GM18873 (cell line): ENCODE measurements at regions not wholly inside any gene's neighbourhood (a gene's known extent, or its start where the extent isn't known, plus 50 kb on each side); places are given as distances from the start of the nearest gene placed in this dataset.
"Not testable (repeated sequence)": the region's sequence is repeated elsewhere in the genome, so short reads cannot be mapped to it uniquely, and the experiment has no call there.

Experiments
- ATAC-seq: cut with Tn5 transposase; IDR thresholded peaks from one replicate; pipeline ENCODE4 v1.9.1; 2021; ENCODE audit warnings: mild to moderate bottlenecking, moderate library complexity, moderate number of reproducible peaks; ENCODE audit not compliant: unreplicated experiment, low FRiP score

DNA sequence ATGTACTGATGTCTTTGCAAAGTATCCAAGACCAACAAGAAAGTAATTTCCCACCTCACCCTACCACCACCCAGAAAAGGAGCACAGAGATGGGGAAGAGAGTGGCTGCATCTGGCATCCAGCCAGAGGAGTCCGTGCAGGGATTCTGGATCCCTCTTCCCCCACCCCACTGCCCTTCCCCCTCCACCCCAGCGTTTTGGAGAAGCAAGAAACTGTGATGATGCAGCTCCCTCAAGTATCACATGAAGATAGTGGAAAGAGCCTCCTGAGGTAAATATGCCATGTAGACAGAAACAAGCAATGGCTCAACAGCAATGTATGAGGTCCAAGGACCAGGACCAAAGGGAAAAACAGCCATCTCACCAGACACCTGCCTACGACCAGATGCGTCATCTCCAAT, 153.8 kb downstream of the DEPDC1B start:
- no peak for ATAC-seq

DNA sequence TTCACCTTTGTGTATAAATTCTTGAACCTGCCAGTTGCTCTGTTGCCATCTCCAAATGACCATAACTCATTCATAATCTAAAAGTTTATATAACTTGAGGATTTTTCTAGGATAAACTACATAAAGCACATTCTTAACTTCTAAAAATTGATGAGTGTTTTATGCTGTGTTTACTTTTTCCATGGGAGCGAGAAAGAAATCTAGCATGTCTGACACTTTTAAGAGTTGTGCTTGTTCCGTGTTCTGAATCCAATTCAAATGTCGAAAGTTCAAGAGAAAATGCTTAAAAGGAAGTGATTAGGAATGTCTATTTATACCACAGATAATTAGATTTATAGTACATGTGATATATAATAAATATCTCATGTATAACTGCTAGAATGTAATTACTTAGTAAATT, 154.4 kb downstream of the DEPDC1B start:
- ATAC-seq: no peak

DNA sequence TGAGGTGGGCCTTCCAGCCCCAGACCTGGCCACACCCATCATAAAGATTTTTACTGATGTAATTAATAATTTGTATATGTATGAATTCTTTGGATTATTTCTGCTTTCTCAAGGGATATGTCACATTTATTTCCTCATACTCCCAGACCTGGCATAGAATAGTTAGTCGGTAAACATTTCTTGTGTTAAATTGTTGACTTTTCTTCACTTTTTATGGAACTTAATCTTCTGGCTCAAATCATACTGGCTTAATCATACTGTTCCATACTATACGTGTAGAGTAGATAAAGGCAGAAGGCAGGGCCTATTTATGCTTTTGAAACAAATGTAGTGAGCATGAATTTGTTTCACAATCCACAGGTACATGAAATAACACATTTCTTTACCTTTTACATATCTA, 155.8 kb downstream of the DEPDC1B start:
- ATAC-seq: no peak

DNA sequence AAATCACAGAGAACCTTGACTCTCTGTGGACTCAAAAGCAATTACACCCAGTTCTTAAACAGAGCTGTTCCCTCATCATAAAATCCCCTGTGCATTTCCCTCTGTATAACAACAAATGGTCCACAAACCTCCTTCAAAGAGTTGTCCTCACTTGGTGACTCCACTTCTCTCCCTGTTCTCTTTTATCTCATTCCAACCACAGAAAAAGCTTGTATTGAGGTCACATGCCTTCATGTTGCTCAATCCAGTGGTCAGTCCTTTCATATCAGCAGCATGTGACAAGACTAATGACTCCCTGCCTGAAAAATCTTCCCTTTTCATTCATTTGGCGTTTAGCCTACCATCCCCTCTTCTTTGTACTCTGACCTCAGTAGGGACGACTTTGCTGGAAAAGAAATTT, 158.0 kb downstream of the DEPDC1B start:
- no peak for ATAC-seq

DNA sequence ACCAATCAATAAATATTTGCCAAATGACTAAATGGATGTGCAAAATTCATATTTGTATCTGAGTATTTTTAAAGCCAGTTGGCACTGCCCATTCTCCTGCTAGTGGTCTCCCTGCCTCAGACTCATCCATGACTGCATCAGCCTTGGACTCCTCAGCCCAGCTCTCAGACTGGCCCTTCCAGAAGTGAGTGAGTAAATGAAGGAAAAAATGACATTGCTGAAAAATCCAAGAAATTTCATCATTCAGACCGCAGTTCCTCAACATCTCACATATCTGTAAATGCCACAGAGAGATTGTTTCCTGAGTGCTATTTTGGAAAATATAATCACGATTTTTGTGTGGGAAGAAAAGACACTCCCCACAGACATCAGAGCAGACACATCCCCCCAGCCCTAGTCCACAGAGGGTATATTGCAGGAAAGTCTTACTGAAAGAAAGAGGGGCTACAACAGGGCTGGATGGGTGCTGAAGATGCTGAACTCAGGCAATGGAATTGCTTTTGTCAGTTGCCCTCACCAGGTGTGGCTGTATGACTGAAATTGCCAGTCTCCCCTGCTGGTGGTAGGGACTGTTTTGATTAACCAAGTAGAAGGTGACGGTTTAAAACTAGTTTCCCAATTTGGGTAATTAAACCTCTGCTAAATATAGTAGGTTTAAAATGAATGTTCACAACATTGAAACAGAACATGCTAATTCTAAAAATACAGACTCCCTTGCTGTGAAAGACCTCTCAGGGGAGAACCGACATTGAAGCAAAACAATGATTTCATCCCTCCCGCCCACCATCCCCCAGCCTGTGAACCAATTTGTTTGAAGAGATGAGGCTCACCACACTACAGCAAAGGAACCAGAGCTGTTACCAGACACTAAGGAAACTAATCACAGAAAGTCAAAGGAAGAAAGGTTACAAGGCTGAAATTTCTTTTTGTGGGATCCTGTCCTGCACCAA, 158.8 kb downstream of the DEPDC1B start:
- ATAC-seq: peak; percentile 94

DNA sequence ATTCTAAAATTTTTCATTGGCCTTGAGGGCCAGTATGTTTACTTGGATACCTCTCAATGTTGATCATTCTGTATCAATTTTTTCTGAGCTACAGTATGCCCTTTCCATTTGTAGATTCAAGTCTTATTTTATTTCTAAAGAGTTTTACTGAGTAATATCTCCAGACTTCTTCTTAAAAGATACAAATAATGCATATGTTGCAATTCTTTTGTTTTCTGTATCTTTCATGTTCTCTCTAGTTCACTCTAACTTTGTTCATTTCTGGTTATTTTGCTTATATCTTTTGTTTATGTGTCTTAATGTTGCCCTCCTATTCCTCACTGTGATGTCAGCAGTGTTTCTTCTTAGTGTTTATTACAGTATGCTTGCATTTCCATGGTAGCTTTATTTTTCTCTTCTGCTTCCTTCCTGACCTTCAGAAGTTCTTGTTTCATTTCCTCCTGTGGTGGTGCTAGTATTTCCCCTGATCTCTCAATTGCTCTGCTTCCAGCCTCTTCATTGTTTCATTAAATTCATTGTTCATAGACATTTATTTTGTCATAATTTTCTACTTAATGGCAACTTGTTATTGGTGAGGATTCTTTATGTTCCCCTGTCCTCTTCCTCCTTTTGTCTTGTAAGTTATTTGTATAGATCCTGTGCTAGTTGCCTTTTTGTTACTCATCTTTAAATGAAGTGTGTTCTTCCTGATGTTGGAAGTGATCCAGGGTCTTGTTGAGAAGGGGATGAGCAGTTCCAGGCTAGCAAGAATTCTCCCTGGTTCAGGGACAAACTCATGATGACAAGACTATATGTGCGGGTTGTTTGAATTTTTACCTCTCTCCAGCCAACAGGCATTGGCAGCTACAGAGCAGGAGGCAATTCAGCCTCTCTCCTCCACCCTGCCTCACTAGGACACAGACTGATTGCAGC, 160.8 kb downstream of the DEPDC1B start:
- no peak for ATAC-seq

DNA sequence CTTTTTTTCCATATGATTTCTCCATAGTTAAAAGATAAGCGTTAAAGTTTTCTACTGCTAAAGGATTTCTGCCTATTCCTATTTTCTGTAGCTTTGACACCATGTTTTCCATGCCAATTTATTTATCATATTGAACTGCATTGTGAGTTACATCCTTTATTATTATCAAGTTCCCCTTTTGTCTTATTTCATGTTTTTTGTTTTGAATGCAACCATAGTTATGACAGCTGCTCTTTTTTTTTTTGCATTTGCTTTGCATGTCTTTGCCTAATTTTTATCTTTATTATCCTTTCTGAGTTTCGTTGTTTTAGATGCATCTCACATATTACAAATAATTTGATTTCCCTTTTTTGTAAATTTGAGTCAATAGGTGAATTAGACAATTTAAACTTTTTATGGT, 161.5 kb downstream of the DEPDC1B start:
- ATAC-seq: no peak

DNA sequence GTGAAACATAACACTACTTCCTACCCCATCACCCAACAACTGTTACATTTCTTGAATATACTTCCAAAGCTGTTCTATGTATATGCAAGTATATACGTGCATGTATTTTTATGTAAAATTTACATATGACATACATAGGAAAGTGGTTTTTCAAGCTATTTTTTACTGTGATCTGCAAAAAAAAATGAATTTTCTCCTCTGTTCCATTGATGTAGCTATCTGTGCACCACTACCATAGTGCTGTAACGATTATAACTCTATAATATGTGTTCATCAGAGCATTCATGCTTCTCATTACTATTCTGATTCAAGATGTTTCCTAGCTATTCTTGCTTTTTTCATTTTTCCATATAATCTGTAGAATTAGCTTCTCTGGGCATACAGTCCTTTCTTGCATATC, 164.0 kb downstream of the DEPDC1B start:
- ATAC-seq: no peak

DNA sequence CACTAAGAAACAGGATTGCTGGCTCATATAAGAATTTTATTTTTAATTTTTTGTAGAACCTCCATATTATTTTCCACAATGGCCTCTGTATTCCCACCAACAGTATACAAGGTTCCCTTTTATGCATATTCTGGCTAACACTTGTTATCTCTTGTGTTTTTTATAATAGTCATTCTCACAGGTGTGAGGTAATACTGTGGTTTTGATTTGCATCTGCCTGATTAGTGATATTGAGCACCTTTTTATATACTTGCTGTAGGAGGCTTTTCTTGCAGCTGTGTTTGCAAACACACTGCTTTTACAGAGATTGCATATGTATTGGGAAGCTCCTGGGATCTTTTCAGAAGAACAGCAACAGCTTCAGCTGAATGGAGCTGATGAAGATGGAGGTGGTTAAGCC, 164.8 kb downstream of the DEPDC1B start:
- ATAC-seq: no peak

DNA sequence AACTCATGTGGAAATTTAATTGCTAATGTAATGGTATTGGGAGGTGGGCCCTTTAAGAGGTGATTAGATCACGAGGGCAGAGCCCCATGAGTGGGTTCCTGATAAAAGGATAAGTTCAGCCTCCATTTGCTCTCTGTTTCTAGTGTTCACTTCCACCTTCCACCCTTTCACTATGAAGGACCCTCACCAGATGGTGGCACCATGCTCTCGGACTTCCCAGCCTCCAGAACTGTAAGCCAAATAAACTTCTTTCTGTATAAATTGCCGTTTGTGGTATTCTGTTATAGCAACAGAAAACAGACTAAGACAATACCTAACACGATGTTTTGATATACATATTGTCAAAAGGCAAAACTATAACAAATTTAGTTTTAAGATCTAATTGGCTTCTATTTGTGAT, 166.2 kb downstream of the DEPDC1B start:
- no peak for ATAC-seq

DNA sequence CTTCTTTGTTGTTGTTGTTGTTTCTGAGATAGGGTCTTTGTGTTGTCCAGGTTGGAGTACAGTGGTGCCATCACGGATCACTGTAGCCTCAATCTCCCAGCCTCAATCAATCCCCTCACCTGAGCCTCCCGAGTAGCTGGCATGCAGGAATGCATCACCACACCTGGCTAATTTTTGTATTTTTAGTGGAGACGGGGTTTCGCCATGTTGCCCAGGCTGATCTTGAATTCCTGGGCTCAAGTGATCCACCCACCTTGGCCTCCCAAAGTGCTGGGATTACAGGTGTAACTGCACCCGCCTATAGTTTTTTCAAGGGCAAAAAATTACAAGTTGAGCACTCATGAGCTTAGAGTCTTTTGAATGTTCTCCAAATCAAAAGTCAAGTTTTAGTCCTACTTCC, 167.2 kb downstream of the DEPDC1B start:
- ATAC-seq: not testable (repeated sequence)

DNA sequence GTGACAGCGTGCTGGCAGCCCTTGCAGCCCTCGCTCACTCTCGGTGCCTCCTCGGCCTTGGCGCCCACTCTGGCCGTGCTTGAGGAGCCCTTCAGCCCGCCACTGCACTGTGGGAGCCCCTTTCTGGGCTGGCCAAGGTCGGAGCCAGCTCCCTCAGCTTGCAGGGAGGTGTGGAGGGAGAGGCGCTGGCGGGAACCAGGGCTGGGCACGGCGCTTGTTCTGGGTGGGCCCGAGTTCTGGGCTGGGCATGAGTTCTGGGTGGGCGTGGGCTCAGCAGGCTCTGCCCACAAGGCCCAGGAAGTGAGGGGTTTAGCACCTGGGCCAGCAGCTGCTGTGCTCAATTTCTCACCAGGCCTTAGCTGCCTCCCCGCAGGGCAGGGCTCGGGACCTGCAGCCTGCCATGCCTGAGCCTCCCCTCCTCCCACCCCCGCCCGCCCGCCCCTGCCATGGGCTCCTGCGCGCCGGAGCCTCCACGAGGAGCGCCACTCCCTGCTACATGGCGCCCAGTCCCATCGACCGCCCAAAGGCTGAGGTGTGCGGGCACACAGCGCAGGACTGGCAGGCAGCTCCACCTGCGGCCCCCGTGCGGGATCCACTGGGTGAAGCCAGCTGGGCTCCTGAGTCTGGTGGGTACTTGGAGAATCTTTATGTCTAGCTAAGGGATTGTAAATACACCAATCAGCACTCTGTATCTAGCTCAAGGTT, 169.7 kb downstream of the DEPDC1B start:
- ATAC-seq: not testable (repeated sequence)

DNA sequence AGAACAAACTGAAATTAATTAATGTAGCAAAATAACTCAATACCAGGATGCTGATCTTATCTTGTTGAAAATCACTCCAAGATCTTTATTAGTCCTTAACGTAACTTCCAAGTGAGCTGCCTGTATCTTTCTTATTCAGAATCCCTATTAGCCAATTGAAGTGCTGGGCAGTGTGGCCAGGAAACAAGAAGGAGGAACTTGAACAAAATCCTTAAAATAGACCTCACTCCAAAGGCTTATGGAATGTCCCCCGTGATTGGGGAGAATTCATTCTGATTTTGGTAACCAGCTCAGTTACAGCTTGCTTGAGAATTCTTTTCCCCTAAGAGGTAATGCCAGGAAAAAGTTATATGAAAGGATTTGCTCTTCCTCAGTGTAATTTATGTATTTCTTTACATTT, 171.0 kb downstream of the DEPDC1B start:
- ATAC-seq: no peak

DNA sequence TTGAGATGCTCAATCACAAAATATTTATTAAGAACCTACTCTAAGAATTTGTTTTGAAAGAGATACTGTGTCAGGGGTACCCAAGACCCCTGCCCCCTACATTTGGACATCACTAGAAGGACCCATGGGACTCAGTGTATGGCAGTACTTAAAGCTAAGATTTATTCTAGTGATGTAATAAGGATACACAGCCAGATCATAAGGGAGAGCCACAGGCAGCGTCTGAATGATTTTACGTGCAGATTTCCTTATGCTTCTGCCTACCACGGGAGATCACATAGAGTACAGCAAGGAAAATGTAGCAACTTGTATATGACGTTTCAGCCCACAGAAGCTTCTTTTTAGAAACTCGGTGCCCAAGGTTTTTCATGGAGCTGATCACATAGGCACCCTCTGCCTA, 172.9 kb downstream of the DEPDC1B start:
- no peak for ATAC-seq

DNA sequence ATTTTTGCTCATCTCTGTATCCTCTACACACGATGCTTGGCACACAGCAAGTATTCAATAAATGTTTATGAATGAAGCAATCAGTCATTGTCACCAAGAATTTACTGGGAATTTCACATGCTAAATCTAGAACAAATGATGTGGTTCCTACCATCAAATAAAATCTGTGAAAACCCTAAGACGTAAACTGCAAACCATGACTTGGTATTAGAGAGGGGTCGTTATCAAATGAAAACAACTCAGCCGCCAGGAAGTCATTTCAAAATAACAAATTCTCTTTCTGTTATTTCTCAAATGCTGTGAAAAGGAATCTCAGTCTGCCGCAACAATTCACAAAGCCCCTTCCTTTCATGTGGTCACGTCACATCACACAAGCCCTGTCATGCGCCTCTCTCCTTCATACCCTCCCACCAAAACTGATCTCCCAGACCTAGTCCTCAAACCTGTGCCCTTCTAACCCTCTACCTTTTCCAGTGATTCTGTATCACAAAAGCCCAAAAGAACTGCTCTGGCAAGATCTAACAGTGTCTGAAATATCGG, 173.6 kb downstream of the DEPDC1B start:
- no peak for ATAC-seq

DNA sequence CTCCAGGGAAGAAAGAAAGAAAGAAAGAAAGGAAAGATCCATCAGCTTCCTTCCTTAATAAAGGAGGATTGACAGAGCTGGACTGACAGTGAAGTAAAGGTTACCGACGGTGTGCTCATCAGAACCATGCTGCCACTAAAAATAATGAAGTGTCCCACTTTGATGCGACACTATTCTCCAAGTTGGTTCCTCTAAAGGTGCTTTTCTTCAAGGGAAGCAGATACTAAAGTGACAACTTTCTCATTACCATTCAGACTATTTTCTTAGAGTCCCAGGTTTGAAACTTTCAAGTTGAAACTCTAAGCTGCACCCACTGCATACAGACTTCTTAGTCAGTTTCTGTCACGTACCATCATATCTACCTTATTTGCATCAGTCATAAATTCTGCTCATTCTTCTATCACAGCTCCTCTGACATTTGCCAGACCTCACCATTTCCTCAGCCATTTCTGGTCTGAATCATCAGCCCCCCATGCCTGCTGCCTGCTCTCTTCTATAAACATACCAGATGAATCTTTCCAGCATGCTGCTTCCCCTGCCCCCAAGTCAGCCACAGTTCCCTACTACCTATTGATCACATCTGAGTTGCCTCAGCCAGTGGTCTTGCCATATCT, 177.6 kb downstream of the DEPDC1B start:
- ATAC-seq: peak; percentile 94

DNA sequence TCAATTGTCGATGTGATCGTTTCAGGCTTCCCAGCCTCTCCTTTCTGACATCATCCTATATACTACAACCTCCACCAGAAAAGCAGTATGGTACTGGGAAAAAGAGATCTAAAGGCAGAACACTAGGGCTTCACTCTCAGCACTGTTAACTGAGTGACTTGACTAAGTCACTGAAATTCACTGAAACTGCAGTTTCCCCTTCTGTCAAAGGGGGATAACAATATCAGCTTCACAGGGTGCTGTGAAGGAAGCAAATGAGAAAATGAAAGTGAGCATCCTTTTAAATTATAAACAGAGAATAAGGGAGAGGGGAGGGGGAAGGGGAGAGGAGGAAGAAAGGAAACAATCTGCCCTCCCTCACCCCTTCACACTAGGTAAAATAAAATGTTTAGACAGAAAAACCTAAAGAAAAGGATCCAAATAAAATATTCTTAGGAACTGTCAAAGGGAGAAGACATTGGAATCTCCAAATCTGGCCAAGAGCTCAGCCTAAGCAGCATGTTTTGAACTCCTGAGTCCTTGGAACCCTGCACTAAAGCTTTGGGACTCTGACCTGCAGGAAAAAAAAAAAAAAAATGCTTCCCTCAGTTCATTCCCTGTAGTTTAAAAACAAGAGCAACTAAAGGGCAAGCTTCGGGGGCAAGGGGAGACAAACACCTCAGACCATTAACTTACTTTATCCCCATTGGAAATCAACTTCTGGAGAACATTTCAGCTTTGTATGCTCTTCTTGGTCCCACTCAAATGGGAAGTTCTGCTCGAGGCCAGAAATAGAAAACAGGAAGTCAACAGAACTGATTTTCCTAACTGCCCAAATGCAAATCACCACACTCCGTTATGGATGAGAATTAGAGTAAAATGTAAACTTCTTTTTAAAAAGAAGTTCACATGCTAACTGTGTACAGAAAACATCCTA, 178.3 kb downstream of the DEPDC1B start:
- ATAC-seq: peak; percentile 46

DNA sequence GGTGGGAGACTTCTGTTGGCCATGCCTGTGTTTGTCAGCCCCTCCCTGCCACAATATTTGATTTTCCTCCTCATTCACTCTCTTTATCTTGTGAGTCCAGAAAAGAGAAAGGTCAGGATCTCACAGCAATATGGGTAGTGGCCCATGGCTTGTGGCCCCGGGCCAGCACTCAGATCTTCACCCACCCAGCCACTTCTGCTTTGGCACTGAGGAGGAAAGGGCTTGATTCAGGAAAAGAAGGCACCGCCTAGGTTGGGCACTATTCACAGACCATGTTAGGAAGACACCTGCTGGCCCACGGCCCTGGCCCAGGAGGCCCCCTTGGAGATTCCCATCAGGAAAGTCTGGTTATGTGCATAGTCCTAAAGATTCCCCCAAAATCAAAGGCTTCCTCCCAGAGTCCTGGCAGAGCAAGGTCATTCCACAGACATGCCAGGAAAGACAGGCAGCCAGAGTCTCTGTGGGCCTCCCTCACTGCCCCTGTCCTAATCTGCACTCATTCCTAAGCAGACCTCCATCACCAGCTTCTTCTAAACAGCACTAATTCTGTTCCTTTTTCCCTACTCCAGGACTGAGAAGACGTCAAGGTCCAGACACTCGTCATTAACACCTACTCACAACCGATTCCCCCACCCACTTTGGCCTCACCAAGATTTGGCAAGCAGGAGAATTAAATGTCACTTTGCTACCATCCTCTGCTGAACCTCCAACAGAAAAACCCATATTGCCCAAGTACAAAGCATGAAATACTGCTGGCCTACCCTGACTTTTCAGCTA, 179.3 kb downstream of the DEPDC1B start:
- no peak for ATAC-seq
